Bronchial epithelial cell (primary cell): ENCODE measurements at regions not wholly inside any gene's neighbourhood (a gene's known extent, or its start where the extent isn't known, plus 50 kb on each side); places are given as distances from the start of the nearest gene placed in this dataset.
A peak's percentile ranks its signal among the peaks of the same experiment; 100 is the strongest.
"Not testable (repeated sequence)": the region's sequence is repeated elsewhere in the genome, so short reads cannot be mapped to it uniquely, and the experiment has no call there.

Source experiments
- DNase-seq: peaks from one replicate; pipeline ENCODE4 v3.0.0-alpha.2; 2010; ENCODE audit warnings: low read depth
- FAIRE-seq: peaks from 2 replicates; lab custom pipeline; 2011; peaks lifted over from hg19 to GRCh38; lab: Jason Lieb, UNC
- H3K27me3 ChIP-seq: 2 replicates; pipeline ENCODE4 v1.5.1; 2011; ENCODE audit warnings: low read length; ENCODE audit not compliant: control insufficient read depth, insufficient read depth
- H3K36me3 ChIP-seq: 2 replicates; pipeline ENCODE4 v1.5.1; 2011; ENCODE audit warnings: low read length; ENCODE audit not compliant: control insufficient read depth, insufficient read depth
- H3K4me3 ChIP-seq: 2 replicates; pipeline ENCODE4 v1.5.1; 2011; ENCODE audit warnings: mild to moderate bottlenecking, low read depth, low read length, control low read depth
- CTCF ChIP-seq: IDR thresholded peaks from 2 replicates; pipeline ENCODE4 v1.5.1; 2011; ENCODE audit warnings: mild to moderate bottlenecking, moderate library complexity, low read length, control low read depth, inconsistent platforms; ENCODE audit not compliant: insufficient read depth, severe bottlenecking

DNA sequence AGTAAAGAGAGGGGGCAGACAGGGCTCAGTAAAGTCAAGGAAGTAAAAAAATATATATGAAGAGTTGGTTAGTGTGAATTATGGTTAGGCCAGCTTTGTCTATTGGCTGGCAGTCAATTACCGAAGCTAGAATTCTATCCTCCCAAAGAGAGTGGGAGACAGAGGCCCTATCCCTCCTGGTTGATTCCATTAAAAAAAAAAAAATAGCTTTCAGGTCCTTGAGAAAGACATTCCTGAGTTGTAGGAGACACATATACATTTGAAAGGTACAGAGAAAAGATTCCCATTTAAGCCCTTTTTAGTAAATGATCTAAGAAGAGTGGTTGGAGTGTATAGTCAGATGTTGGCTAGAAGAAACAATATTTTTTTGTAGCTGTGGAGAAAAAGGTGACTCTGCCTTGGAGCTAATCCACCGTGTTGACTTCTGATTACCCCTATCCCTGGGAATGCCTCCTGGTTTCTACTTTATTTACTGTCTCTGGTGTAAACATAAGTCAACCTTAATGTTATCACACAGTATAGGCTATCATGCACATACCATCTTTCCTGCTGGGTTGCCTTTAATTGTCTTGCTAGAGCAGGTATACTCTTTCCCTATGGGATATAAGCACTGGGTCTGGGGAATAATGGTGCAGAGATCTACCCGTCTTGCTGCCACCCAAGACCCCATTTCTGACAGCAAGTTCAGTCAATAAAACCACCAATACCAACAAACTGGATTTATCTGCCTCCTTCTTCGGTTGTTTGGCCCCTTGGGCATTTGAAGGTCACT lies 859.9 kb upstream of the ATXN7L3B start:
- DNase-seq: no peak
- TF ChIP-seq CTCF: no peak
- no peak for FAIRE-seq
- no peaks in the 10 kb centered on the region for H3K27me3 ChIP-seq
- H3K36me3 ChIP-seq: no peaks in the 10 kb centered on the region
- no peak overlapping the region for H3K4me3 ChIP-seq

- H3K4me3 ChIP-seq: no peak overlapping the region
- no peak for TF ChIP-seq CTCF
- H3K27me3 ChIP-seq: no peaks in the 10 kb centered on the region
- no peak for FAIRE-seq
- DNase-seq: peak; percentile 19
- H3K36me3 ChIP-seq: no peaks in the 10 kb centered on the region
Measured at GRCh38 chr12:73678335-73678734, 859.3 kb upstream of the ATXN7L3B start.

DNA sequence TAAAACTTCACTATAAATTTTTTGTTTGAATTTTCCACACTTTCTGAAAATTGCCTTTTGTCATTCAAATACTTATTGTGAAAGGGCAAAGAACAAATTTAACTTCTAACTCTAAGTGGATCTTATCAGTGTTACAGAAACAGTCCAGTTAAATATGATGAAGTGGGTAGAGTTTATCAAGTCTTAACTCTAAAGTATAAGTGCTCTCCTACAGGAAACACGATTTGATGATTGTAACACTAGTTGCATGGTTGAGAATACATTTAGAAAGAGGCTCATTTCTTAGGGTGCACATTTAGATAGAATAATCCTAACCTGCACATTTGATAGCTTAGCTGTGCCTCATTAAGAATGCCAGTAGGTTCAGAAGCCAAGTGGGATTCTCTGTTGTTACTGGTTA lies 838.3 kb upstream of the ATXN7L3B start:
- H3K27me3 ChIP-seq: no peaks in the 10 kb centered on the region
- DNase-seq (no peak), FAIRE-seq (no peak)
- no peak for TF ChIP-seq CTCF
- H3K36me3 ChIP-seq: no peaks in the 10 kb centered on the region
- no peak overlapping the region for H3K4me3 ChIP-seq

DNA sequence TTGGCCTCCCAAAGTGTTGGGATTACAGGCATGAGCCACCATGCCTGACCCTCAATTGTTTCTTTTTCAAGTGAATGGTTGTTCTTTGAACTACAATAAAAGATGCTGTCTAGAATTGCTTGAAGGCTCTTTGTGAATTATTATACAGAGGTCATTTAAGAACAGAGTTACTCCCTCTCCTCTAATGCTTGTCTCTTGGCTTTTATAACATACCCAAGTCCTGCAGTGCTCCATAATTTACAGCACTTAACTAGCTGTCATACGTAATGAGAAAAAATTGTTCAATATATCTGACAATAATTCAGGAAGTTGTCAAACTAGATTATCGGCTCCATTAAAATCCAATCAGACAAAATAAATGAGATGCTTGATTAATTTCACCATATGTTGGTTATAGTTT lies 823.0 kb upstream of the ATXN7L3B start:
- no peaks in the 10 kb centered on the region for H3K27me3 ChIP-seq
- H3K4me3 ChIP-seq: no peak overlapping the region
- no peak for DNase-seq
- H3K36me3 ChIP-seq: no peaks in the 10 kb centered on the region
- TF ChIP-seq CTCF: no peak
- FAIRE-seq: no peak

DNA sequence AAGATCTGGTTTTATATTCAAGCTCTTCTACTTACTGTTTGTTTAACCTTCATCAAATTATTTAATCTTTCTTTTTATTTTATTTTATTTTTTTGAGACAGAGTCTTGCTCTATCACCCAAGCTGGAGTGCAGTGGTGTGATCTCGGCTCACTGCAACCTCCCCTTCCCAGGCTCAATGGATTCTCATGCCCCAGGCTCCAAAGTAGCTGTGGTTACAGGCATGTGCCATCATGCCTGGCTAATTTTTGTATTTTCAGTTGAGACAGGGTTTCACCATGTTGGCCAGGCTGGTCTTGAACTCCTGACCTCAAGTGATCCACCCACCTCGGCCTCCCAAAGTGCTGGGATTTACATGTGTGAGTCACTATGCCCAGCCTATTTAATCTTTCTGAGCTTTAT lies 821.5 kb upstream of the ATXN7L3B start:
- DNase-seq: peak; percentile 29
- not testable (repeated sequence) for FAIRE-seq, H3K27me3 ChIP-seq, H3K4me3 ChIP-seq, H3K36me3 ChIP-seq

DNA sequence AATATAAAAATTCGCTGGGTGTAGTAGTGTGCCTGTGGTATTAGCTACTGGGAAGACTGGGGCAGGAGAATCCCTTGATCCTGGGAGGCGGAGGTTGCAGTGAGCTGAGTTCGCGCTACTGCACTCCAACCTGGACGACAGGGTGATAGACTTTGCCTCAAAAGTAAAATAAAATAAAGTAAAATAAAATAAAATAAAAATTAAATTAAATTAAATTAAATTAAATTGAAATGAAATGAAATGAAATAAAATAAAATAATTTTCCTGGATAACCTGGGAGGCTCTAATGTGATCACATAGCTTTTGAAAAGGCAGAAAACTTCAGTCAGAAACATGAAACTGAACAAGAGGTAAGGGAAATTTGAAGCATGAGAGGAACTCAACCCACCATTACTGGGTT lies 818.4 kb upstream of the ATXN7L3B start:
- DNase-seq (no peak), FAIRE-seq (no peak)
- no peak overlapping the region for H3K4me3 ChIP-seq
- no peak for TF ChIP-seq CTCF
- no peaks in the 10 kb centered on the region for H3K27me3 ChIP-seq
- no peaks in the 10 kb centered on the region for H3K36me3 ChIP-seq
